IPS-20b (cell line): ENCODE measurements at regions not wholly inside any gene's neighbourhood (a gene's known extent, or its start where the extent isn't known, plus 50 kb on each side); places are given as distances from the start of the nearest gene placed in this dataset.
"Not testable (repeated sequence)": the region's sequence is repeated elsewhere in the genome, so short reads cannot be mapped to it uniquely, and the experiment has no call there.

ENCODE experiments used
- H3K27ac ChIP-seq: one replicate; pipeline ENCODE4 v1.5.1; 2013; ENCODE audit warnings: low read length
- H3K27me3 ChIP-seq: 2 replicates; pipeline ENCODE4 v1.6.1; 2013; ENCODE audit warnings: mild to moderate bottlenecking, low read length, inconsistent platforms; ENCODE audit not compliant: insufficient read depth
- H3K36me3 ChIP-seq: 2 replicates; pipeline ENCODE4 v1.6.1; 2013; ENCODE audit warnings: low read depth, mild to moderate bottlenecking, inconsistent platforms, low read length, moderate library complexity; ENCODE audit not compliant: insufficient read depth
- H3K4me1 ChIP-seq: 2 replicates; pipeline ENCODE4 v1.6.1; 2013; ENCODE audit warnings: mild to moderate bottlenecking, control low read depth, inconsistent platforms, low read length, moderate library complexity; ENCODE audit not compliant: insufficient read depth
- H3K4me3 ChIP-seq: 2 replicates; pipeline ENCODE4 v1.5.1; 2013; ENCODE audit warnings: mild to moderate bottlenecking, low read length, inconsistent platforms
- H3K9ac ChIP-seq: 2 replicates; pipeline ENCODE4 v1.6.1; 2013; ENCODE audit warnings: low read depth, mild to moderate bottlenecking, inconsistent platforms, low read length, moderate library complexity
- H3K9me3 ChIP-seq: 2 replicates; pipeline ENCODE4 v1.6.1; 2013; ENCODE audit warnings: mild to moderate bottlenecking, low read depth, low read length, inconsistent platforms; ENCODE audit not compliant: insufficient read depth

DNA sequence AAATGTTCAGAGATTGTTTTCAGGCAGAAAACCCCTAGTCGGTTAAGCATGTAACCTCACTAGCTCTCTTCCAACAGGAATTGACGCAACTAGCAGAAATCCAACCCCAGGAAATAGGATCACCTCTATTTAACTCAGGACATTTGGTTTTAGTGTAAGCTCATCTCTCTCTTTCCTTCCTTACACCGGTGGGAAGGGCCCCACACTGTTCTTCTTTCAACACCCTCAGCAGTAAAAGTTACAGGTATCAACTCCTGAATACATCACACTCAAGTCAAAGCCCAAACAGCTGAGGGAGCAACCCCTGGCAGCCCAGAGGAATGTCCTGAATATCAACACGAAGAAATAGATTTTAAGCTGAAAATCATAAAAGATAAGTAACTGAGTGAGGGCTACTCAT, 191.2 kb upstream of the KIF2B start:
- Histone ChIP-seq H3K27me3 (no peaks in the 10 kb centered on the region), H3K9ac (no peak overlapping the region; the same call in 1 of the 2 replicates), H3K4me3 (no peak overlapping the region), H3K9me3 (no peaks in the 10 kb centered on the region), H3K27ac (no peak overlapping the region), H3K4me1 (peaks cover 41% of the 10 kb centered on the region), H3K36me3 (no peaks in the 10 kb centered on the region)

DNA sequence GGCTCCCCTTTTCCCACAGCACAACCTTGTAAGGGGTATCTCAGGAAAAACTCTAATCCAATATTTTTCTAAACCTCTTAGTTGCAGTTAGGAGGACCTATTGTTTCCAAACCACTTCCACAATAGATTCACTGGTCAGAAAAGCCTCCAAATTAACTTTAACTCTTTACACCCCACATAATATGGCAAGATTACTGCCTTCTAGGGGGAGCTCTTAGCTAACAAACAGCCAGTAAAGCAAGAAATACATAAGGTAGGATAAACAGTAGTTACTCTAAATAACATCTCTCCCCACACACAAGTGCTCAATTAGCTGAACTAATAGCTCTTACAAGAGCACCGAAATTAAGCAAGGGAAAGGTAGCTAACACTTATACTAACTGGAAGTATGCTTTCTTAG, 192.1 kb upstream of the KIF2B start:
- H3K9me3 ChIP-seq: no peaks in the 10 kb centered on the region
- H3K36me3 ChIP-seq: no peaks in the 10 kb centered on the region
- H3K27ac ChIP-seq: peak overlapping the region; percentile 32
- H3K27me3 ChIP-seq: no peaks in the 10 kb centered on the region
- H3K4me1 ChIP-seq: peaks cover 41% of the 10 kb centered on the region
- peak overlapping the region; percentile 20; the same call in 1 of the 2 replicates for H3K4me3 ChIP-seq
- peak overlapping the region; percentile 57; the same call in 1 of the 2 replicates for H3K9ac ChIP-seq

DNA sequence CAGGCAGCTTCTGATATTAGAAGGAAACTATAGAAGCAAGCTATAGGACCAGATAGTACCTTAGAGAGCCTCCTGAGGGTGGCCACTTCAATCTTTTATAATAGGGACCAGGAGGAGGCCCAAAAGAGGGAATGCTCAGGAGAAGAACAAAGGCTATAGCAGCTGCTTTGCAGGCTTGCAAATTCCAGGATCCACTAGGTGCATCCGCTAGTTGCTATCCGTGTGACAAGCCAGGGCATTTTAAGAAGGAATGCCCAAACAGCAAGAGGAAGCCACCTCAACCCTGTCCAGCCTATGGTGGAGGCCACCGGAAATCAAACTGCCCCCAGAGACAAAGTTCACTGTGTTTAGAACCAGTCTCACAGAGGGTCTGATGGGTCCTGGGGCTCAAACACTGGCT, 192.6 kb upstream of the KIF2B start:
- H3K9me3 ChIP-seq: no peaks in the 10 kb centered on the region
- peak overlapping the region; percentile 32 for H3K27ac ChIP-seq
- no peaks in the 10 kb centered on the region for H3K36me3 ChIP-seq
- peaks cover 36% of the 10 kb centered on the region for H3K4me1 ChIP-seq
- H3K4me3 ChIP-seq: peak overlapping the region; percentile 20; the same call in 1 of the 2 replicates
- H3K9ac ChIP-seq: peak overlapping the region; percentile 57; the same call in 1 of the 2 replicates
- H3K27me3 ChIP-seq: no peaks in the 10 kb centered on the region

DNA sequence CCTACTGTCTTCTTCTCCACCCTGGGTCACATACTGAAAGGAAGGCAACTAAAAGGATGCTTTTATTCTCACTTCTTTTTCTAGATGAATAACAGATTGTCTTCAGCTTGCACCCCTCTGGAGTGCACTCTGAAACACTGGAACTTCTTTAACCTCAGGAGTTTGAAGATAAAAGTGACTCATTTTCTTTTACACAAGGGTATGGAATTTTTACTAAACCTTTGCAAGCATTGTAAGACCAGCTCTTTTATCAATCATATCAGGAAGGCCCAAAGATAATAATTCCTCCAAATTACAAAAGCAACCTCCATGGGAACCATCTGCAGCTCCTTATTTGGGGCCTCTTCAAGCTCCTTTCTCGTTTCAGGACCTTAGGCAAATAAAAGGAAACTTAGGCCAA, 193.5 kb upstream of the KIF2B start:
- H3K4me3 ChIP-seq: no peak overlapping the region
- no peaks in the 10 kb centered on the region for H3K9me3 ChIP-seq
- no peaks in the 10 kb centered on the region for H3K36me3 ChIP-seq
- H3K27me3 ChIP-seq: no peaks in the 10 kb centered on the region
- no peak overlapping the region for H3K9ac ChIP-seq
- H3K4me1 ChIP-seq: peaks cover 36% of the 10 kb centered on the region
- H3K27ac ChIP-seq: no peak overlapping the region

DNA sequence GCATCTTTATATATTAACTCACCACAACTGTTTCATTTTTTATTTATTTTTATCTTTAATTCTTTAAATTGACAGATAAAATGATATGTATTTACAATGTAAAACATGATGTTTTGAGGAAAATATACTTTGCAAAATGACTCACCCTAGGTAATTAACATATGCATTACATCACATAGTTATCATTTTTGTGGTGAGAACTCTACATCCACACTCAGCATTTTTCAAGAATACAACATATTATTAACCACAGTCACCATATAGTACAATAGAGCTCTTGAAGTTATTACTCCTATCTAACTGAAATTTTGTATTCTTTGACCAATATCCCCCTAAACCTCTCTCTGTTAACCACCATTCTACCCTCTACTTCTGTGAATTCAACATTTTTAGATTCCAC, 194.7 kb upstream of the KIF2B start:
- peaks cover 36% of the 10 kb centered on the region for H3K4me1 ChIP-seq
- no peaks in the 10 kb centered on the region for H3K27me3 ChIP-seq
- H3K27ac ChIP-seq: no peak overlapping the region
- H3K9ac ChIP-seq: no peak overlapping the region
- H3K36me3 ChIP-seq: no peaks in the 10 kb centered on the region
- H3K4me3 ChIP-seq: no peak overlapping the region
- H3K9me3 ChIP-seq: no peaks in the 10 kb centered on the region

DNA sequence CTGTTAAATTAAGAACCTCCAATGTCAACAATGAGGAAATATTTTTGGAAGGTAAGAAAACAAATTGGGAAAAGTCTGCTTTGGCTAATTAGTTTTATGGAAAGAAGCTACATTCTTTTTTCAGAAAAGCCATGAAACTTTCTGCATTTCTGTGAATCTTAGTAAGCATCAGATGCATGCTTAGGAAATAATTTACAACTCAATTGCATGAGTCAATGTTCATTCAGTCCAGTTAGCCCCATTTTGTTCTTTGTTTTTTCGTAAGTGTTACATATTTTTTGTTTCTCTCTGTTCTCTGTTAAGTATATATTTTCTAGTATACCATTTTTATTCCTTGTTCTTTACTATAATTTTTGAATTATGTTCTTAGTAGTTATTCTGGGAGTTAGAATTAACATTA, 195.2 kb upstream of the KIF2B start:
- H3K9me3 ChIP-seq: no peaks in the 10 kb centered on the region
- peaks cover 36% of the 10 kb centered on the region for H3K4me1 ChIP-seq
- H3K27ac ChIP-seq: no peak overlapping the region
- no peak overlapping the region for H3K9ac ChIP-seq
- no peaks in the 10 kb centered on the region for H3K27me3 ChIP-seq
- H3K4me3 ChIP-seq: no peak overlapping the region
- no peaks in the 10 kb centered on the region for H3K36me3 ChIP-seq

DNA sequence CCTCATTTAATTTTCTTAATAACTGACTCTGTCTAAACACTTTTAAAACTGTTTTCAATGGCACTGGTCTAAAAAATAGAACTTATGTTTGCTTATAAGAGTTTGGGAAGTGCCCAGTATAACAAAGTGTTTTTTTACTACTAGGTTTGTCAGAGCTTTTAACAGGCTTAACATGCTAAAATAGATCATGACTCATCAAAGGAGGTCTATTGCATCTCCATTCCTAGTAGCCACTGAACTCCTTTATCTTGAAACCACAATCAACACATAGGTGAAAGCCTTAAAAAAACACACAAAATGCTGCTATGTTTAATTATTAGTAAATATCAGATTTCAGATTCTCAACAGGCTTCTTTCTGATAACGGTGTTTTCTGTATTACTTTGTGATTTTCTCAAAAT, 196.4 kb upstream of the KIF2B start:
- Histone ChIP-seq H3K9me3 (no peaks in the 10 kb centered on the region), H3K36me3 (no peaks in the 10 kb centered on the region), H3K27me3 (no peaks in the 10 kb centered on the region), H3K9ac (no peak overlapping the region), H3K4me3 (no peak overlapping the region), H3K4me1 (peaks cover 33% of the 10 kb centered on the region), H3K27ac (no peak overlapping the region)

DNA sequence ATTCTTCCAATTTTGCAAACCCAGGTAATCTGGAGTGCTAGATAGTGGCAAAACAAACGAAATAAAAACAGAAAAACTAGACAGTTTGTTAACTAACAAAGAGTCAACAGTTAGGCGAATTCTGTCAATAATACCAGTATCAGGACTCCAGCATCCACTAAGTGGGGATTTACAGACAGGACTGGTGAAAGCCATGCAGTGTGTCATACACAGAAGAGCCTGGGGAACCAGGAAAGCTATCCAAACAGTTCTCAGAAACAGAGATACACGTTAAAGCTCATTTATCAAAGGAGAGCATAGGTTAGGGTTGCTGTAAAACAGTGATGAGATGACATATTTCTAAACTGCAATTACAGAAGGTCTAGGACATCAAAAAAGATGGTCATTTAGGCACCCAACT, 203.7 kb upstream of the KIF2B start:
- no peaks in the 10 kb centered on the region for H3K27me3 ChIP-seq
- H3K4me1 ChIP-seq: no peaks in the 10 kb centered on the region
- H3K9ac ChIP-seq: no peak overlapping the region
- no peaks in the 10 kb centered on the region for H3K36me3 ChIP-seq
- H3K9me3 ChIP-seq: peaks cover 9% of the 10 kb centered on the region
- no peak overlapping the region for H3K27ac ChIP-seq
- H3K4me3 ChIP-seq: no peak overlapping the region

DNA sequence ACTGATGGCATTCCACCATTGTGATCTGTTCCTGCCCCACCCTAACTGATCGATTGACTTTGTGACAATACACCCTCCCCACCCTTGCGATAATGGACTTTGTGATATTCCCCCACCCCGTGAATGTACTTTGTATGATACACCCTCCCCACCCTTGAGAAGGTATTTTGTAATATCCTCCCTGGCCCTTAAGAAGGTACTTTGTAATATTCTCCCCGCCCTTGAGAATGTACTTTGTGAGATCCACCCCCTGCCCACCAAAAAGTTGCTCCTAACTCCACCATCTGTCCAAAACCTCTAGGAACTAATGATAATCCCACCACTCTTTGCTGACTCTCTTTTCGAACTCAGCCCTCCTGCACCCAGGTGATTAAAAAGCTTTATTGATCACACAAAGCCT, 214.5 kb upstream of the KIF2B start:
- H3K27ac ChIP-seq, H3K36me3 ChIP-seq, H3K9me3 ChIP-seq, H3K27me3 ChIP-seq, H3K9ac ChIP-seq: not testable (repeated sequence)
- 0 out of 2 replicates have a peak overlapping the region, but pooled peaks have one; percentile 8 for H3K4me3 ChIP-seq
- peaks cover 12% of the 10 kb centered on the region; the same call in 1 of the 2 replicates for H3K4me1 ChIP-seq

DNA sequence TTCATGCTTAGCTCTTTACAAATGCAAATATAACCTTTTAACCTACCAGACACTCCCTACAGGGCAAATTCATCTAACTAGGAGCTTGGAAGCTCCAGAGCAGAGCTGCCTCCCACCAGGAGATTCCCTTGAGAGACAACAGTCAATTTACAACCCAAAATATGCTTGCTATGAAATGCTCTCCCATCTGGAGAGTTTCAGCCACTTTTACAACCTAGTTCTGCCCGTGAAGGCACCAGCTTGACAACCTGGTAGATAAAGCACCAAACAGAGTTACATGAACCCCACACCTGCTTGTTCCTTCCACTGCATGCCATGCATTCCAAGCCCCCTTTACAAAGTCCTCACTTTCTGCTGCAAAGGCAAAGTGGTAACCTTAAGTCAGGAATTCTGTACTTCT, 215.3 kb upstream of the KIF2B start:
- no peak overlapping the region for H3K27ac ChIP-seq
- H3K9ac ChIP-seq: no peak overlapping the region; the same call in 1 of the 2 replicates
- H3K9me3 ChIP-seq: peaks cover 7% of the 10 kb centered on the region; the same call in 1 of the 2 replicates
- H3K27me3 ChIP-seq: no peaks in the 10 kb centered on the region
- H3K36me3 ChIP-seq: 0 out of 2 replicates have a peak, but pooled peaks cover 7% of the 10 kb centered on the region
- no peak overlapping the region for H3K4me3 ChIP-seq
- peaks cover 12% of the 10 kb centered on the region; the same call in 1 of the 2 replicates for H3K4me1 ChIP-seq

DNA sequence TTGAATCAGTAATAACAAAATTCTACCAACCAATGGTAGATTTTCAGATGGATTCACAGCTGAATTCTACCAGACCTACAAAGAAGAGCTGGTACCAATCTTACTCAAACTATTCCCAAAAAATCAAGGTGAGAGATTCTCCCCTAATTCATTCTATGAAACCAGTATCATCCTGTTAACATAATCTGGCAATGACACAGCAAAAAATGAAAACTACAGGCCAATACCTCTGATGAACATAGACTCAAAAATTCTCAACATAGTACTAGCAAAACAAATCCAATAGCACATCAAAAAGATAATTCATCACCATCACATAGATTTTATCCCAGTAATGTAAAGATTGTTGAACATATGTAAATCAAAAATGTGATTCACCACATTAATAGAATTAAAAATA, 234.4 kb upstream of the KIF2B start:
- Histone ChIP-seq H3K4me1 (no peaks in the 10 kb centered on the region), H3K27me3 (no peaks in the 10 kb centered on the region), H3K27ac (no peak overlapping the region), H3K36me3 (no peaks in the 10 kb centered on the region), H3K9me3 (no peaks in the 10 kb centered on the region), H3K4me3 (no peak overlapping the region), H3K9ac (no peak overlapping the region)

DNA sequence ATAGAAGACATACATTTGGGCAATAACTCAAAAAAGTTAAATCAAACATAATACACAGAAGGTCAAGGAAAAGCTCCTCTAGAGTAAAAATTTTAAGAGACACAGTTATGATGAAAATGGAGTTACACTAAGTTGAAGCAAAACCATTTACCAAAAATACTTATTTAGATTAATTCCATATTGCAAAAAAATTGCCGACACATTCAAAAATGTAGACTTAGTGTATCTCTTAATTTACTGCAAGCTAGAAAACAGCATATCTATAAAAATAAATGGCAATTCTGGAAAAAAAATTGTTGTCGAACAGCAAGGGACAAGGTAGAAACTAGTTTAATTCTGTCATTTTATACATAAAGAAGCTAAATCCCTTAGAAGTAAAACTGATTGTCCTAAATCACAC, 248.7 kb upstream of the KIF2B start:
- Histone ChIP-seq H3K9ac (no peak overlapping the region), H3K27ac (no peak overlapping the region), H3K9me3 (no peaks in the 10 kb centered on the region), H3K4me1 (no peaks in the 10 kb centered on the region), H3K4me3 (no peak overlapping the region), H3K27me3 (no peaks in the 10 kb centered on the region), H3K36me3 (no peaks in the 10 kb centered on the region)
